Fibroblast of villous mesenchyme (primary cell): ENCODE measurements at regions not wholly inside any gene's neighbourhood (a gene's known extent, or its start where the extent isn't known, plus 50 kb on each side); places are given as distances from the start of the nearest gene placed in this dataset.

ENCODE experiments used
- DNase-seq: peaks from one replicate; pipeline ENCODE4 v3.0.0-alpha.2; 2010; ENCODE audit warnings: low read depth
- H3K4me3 ChIP-seq: 2 replicates; pipeline ENCODE4 v1.5.1; 2011; ENCODE audit warnings: low read depth, mild to moderate bottlenecking, low read length
- CTCF ChIP-seq: IDR thresholded peaks from 2 replicates; pipeline ENCODE4 v1.5.1; 2012; ENCODE audit warnings: low read depth, mild to moderate bottlenecking, low read length; ENCODE audit not compliant: insufficient read depth

GRCh38 chr4:173794662-173795061, 264.6 kb upstream of the HAND2 start:
- H3K4me3 ChIP-seq, result no peak overlapping the region
- peak; percentile 88 for DNase-seq
- no peak for TF ChIP-seq CTCF

GRCh38 chr4:173793937-173794510, 264.0 kb upstream of the HAND2 start:
- DNase-seq, result peak; percentile 69
- no peak overlapping the region for H3K4me3 ChIP-seq
- TF ChIP-seq CTCF, result no peak

GRCh38 chr4:173782660-173783059, 252.6 kb upstream of the HAND2 start:
- no peak for TF ChIP-seq CTCF
- no peak overlapping the region for H3K4me3 ChIP-seq
- peak; percentile 79 for DNase-seq

- no peak for TF ChIP-seq CTCF
- H3K4me3 ChIP-seq, result no peak overlapping the region
- no peak for DNase-seq
Observed at GRCh38 chr4:173777921-173778320, 247.9 kb upstream of the HAND2 start.

- no peak for DNase-seq
- no peak for TF ChIP-seq CTCF
- no peak overlapping the region for H3K4me3 ChIP-seq
Observed at GRCh38 chr4:173777421-173777820, 247.4 kb upstream of the HAND2 start.

- TF ChIP-seq CTCF, result no peak
- no peak overlapping the region for H3K4me3 ChIP-seq
- DNase-seq, result peak; percentile 55
Observed at GRCh38 chr4:173769568-173769967, 239.5 kb upstream of the HAND2 start.

- no peak for TF ChIP-seq CTCF
- no peak for DNase-seq
Observed at GRCh38 chr4:173767650-173768049, 237.6 kb upstream of the HAND2 start.

More at GRCh38 chr4:173767650-173768049, 237.6 kb upstream of the HAND2 start:
- H3K4me3 ChIP-seq, result no peak overlapping the region
